ENCODE measurements at regions not wholly inside any gene's neighbourhood (a gene's known extent, or its start where the extent isn't known, plus 50 kb on each side); places are given as distances from the start of the nearest gene placed in this dataset.

DNA sequence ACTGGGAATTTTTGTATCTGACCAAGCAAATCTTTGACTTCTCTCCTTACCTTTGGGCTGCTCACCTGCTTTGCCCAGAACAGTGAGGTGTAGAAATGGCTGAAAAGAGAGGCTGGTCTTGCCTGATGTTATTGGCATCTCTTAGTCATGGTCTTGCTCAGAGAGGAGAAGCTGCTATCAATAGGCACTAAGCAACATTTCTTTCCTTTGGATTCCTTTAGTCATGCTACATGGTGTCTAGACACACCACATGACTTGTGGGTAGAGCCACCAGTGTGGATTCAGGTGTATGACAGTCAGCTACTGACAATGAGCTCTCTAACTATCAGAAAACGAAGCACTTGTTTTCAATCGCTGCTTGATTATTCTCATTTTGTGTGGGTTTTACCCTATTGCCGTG is 341.3 kb upstream of the DCC start:
- H3K9me2 ChIP-seq (ENCODE audit: insufficient read depth): no peaks in the 10 kb centered on the region
- ATAC-seq (no peak), DNase-seq (ENCODE audit: low read depth, low spot score) (no peak)
- H2AFZ ChIP-seq (ENCODE audit: low read depth, low read length, poor library complexity, severe bottlenecking): no peak overlapping the region
- H3K36me3 ChIP-seq (ENCODE audit: control insufficient read depth in 1 of 2, insufficient read depth in 2 of 2, low read length in 2 of 2): no peaks in the 10 kb centered on the region
- no peak overlapping the region for H3K27ac ChIP-seq (ENCODE audit: low read depth, low read length)
- BruUV-seq (replicated peaks): no TSS peak
- H3K9ac ChIP-seq (ENCODE audit: low read length): no peak overlapping the region
- no peak overlapping the region for H3K4me3 ChIP-seq (replicated peaks in 1 of 2; ENCODE audit: low read depth in 1 of 2, low read length in 2 of 2)
- no peaks in the 10 kb centered on the region for H3K4me1 ChIP-seq (ENCODE audit: control insufficient read depth in 1 of 2, insufficient read depth in 2 of 2, low read length in 2 of 2)
- no peaks in the 10 kb centered on the region for H4K20me1 ChIP-seq (ENCODE audit: insufficient read depth)
- RAD21 ChIA-PET (ENCODE audit: low non-redundant PET in 1 of 2, low total read pairs in 2 of 2, uncharacterized antibody in 2 of 2, unreplicated experiment in 2 of 2): no interaction called here
- CTCF ChIA-PET: no interaction called here
- H3K9me3 ChIP-seq (ENCODE audit: control insufficient read depth in 1 of 2, insufficient read depth in 1 of 2, low read depth in 1 of 2, low read length in 2 of 2): peaks cover 8 to 16% of the 10 kb centered on the region in 2 experiments; a peak in 3 of 4 replicates
- POLR2A ChIA-PET: no interaction called here
- no peak overlapping the region for H3K4me2 ChIP-seq (ENCODE audit: low read length)
- intact Hi-C loops (cut with micrococcal nuclease): no loop called here
- H3K79me2 ChIP-seq (ENCODE audit: insufficient read depth, low read length): no peaks in the 10 kb centered on the region
- H3K27me3 ChIP-seq (ENCODE audit: insufficient read depth, low read length): no peaks in the 10 kb centered on the region
- TF ChIP-seq SP1 (IDR thresholded peaks at IDR 0.05; ENCODE audit: low read depth) (no peak), ZNF274 (IDR thresholded peaks at IDR 0.05; ENCODE audit: low read depth, low read length) (no peak), TCF7L2 (IDR thresholded peaks at IDR 0.05; ENCODE audit: borderline replicate concordance, extremely low read depth, insufficient read depth, insufficient read length) (no peak), JUND (IDR thresholded peaks at IDR 0.05) (no peak), FOSL1 (IDR thresholded peaks at IDR 0.05; ENCODE audit: low read depth) (no peak), EZH2 (IDR thresholded peaks at IDR 0.05) (no peak), SIN3A (IDR thresholded peaks at IDR 0.05; ENCODE audit: low read depth) (no peak), CEBPB (IDR thresholded peaks at IDR 0.05; ENCODE audit: low read depth) (no peak), SRF (IDR thresholded peaks at IDR 0.05; ENCODE audit: low read depth) (no peak), POLR2A (IDR thresholded peaks at IDR 0.05; ENCODE audit: borderline replicate concordance, extremely low read depth, insufficient read depth, insufficient read length) (no peak), YY1 (IDR thresholded peaks at IDR 0.05; ENCODE audit: extremely low read depth, insufficient replicate concordance, low read depth, low read length) (no peak), CBX3 (IDR thresholded peaks at IDR 0.05; ENCODE audit: low read depth) (no peak), ZFX (IDR thresholded peaks at IDR 0.05) (no peak), EZH2phosphoT487 (IDR thresholded peaks at IDR 0.05; ENCODE audit: borderline replicate concordance) (no peak), RAD21 (IDR thresholded peaks at IDR 0.05; ENCODE audit: low read depth) (no peak), POLR2AphosphoS5 (IDR thresholded peaks at IDR 0.05; ENCODE audit: low read depth, low read length) (no peak)
- TF ChIP-seq, protein P1, sequence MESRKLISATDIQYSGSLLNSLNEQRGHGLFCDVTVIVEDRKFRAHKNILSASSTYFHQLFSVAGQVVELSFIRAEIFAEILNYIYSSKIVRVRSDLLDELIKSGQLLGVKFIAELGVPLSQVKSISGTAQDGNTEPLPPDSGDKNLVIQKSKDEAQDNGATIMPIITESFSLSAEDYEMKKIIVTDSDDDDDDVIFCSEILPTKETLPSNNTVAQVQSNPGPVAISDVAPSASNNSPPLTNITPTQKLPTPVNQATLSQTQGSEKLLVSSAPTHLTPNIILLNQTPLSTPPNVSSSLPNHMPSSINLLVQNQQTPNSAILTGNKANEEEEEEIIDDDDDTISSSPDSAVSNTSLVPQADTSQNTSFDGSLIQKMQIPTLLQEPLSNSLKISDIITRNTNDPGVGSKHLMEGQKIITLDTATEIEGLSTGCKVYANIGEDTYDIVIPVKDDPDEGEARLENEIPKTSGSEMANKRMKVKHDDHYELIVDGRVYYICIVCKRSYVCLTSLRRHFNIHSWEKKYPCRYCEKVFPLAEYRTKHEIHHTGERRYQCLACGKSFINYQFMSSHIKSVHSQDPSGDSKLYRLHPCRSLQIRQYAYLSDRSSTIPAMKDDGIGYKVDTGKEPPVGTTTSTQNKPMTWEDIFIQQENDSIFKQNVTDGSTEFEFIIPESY (IDR thresholded peaks at IDR 0.05; ENCODE audit: extremely low read depth, insufficient replicate concordance, low read length): no peak
- TF ChIP-seq, protein P2, sequence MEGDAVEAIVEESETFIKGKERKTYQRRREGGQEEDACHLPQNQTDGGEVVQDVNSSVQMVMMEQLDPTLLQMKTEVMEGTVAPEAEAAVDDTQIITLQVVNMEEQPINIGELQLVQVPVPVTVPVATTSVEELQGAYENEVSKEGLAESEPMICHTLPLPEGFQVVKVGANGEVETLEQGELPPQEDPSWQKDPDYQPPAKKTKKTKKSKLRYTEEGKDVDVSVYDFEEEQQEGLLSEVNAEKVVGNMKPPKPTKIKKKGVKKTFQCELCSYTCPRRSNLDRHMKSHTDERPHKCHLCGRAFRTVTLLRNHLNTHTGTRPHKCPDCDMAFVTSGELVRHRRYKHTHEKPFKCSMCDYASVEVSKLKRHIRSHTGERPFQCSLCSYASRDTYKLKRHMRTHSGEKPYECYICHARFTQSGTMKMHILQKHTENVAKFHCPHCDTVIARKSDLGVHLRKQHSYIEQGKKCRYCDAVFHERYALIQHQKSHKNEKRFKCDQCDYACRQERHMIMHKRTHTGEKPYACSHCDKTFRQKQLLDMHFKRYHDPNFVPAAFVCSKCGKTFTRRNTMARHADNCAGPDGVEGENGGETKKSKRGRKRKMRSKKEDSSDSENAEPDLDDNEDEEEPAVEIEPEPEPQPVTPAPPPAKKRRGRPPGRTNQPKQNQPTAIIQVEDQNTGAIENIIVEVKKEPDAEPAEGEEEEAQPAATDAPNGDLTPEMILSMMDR (IDR thresholded peaks at IDR 0.05 in 2 of 3, conservative IDR thresholded peaks at IDR 0.05 in 1 of 3; ENCODE audit: borderline replicate concordance in 1 of 3, insufficient read depth in 1 of 3, low read depth in 2 of 3, low read length in 2 of 3): no peak

Measured in HCT116 (cell line).